HS-5 (cell line): ENCODE measurements at regions not wholly inside any gene's neighbourhood (a gene's known extent, or its start where the extent isn't known, plus 50 kb on each side); places are given as distances from the start of the nearest gene placed in this dataset.
"Not testable (repeated sequence)": the region's sequence is repeated elsewhere in the genome, so short reads cannot be mapped to it uniquely, and the experiment has no call there.

Source experiments
- DNase-seq: peaks from one replicate; pipeline ENCODE4 v3.0.0-alpha.2; 2012; ENCODE audit warnings: low read depth

DNA sequence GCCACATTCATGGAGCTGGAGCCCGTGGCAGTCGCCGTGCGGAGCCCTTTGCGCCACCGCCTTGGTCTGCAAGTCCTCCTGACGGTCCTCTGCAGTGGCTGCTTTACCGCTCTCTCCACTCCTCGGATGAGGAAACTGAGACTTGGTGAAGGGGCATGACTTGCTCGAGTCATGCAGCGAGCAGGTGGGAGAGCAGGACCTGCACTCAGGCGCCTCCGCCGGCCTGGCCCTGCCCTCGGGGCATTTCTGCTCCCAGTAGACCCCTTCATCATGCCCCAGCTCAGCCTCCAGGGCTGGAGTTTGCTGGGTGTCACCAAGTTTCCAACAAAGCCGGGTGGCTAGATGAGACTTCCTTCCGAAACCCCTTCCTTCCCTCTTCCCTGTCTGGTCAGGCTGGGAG is 100.0 kb upstream of the TARDBP start:
- DNase-seq, result no peak

DNA sequence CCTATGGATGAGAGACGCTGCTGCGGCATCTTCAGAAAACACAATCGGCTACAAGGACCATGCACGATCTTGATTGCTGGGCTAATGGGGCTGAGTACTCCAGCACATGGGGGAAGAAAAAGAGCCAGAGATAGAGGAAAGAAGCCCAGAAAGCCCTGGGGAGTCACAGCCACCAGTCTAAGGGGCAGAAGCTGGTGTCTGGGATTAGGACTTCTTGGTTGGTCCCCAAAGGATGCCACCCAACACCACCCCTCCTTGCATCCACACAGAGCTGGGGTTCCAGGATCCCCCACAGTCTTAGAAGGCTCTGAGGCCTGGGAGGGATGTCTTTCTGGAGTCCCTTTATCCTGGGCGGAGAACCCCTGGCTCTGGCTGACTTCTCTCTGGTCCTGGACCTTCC is 98.4 kb upstream of the TARDBP start:
- no peak for DNase-seq

DNA sequence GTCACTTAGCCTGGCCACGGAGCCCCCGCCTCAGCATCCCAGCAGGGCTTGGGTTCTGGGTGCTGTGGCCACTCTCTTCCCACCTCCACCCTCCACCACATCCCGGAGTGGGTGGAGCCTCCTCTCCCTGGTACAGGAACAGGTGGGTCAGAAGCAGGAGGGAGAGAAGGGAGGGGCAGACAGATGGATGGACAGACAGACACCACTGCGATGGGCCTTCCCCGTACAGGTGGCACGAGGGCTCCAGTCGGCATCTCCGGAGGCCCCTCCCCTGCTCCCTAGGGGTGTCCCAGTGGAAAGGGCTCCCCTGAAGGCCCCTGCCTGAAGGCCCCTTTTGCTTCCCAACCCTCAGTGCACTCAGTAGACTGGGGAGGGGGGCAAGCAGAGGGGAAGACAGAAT is 96.9 kb upstream of the TARDBP start:
- DNase-seq, result no peak

DNA sequence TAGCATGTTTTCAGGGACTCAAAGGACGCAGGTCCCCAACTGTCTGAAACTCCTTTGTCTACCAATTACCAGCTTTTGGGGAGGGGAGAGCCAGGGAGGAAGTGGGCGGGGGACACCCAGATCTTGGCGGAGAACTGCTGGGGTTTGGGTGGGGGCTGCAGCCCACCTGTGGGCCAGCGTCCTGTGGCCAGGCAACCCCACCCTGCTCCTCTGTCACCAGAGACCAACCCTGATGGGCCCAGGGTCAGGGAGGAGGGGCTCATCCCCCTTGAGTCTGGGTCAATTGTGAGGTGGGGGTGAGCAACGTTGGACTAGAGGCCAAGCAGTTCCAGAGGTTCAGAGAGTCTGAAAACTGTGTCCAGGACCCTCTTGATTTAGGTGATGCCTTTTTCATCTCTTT is 96.1 kb upstream of the TARDBP start:
- DNase-seq, result no peak

DNA sequence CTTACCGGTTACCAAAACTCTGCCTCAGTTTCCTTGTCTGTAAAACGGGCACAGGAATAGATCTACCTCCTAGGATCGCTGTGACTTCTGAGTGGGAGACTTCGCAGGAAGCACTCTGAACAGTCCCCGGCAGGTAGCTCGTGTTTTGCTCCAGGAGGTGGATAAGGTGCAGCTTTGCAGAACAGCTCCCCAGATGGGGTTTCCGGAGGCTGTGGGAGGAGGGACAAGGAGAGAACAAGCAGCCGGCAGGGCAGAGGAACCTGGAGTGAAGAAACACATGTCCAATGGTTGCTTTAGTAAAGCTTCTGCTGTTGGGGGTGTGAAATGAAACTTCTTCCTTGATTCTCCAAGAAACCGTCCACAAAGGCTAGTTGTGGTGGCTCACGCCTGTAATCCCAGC is 95.5 kb upstream of the TARDBP start:
- DNase-seq, result no peak

DNA sequence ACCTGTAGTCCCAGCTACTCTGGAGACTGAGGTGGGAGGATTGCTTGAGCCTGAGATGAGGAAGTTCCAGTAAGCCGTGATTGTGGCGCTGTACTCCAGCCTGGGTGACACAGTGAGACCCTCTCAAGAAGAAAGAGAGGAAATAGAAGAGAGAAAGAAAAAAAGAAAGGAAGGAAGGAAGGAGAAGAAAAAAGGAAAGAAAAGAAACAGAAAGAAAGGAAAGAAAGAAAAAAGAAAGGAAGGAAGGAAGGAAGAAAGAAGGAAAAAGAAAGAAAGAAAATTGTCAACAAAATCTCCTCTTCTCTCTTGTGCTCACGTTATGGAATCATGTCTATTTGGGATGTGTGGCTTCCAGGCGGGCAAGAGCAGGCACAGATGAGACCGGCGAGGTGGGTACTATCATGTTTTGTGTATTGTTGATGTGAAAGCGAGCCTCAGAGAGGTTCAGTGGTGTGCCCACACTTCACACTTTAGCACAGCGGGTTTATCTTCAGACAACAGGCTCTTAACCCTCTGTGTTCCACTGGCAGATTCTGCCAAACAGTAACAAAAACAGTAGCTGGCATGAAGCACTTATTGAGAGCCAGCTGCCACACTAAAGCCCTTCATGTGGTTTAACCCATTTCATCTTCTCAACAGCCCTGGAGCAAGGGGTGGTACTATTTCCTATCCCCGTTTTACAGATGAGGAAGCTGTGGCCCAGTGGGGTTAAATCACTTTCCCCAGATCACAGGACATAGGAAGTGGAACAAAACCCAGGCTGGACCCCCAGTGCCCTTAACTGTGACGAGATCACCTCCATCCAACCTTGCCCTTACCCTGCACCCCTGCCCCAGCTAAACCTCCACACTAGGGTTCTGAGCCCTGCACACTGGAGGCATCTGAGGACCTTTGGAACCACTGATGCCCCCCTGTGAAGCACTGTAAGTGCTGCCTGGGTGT is 94.7 kb upstream of the TARDBP start:
- DNase-seq, result no peak

DNA sequence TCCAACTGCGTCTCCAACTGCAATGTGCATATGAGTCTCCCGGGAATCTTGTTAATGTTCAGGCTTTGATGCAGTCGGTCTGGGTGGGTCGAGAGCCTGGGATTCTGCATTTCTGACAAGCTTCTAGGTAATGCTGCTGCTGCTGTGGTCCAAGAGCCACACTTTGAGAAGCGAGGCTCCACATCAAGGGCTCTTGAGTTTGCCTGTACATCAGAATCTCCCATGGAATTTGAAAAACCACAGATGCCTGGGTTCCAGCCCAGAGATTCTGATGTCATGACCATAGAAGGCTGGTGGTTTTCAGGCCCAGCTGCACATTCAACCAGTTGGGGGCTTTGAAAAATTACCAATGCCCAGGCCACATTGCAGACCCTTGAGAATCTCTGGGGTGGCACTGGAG is 93.9 kb upstream of the TARDBP start:
- DNase-seq, result no peak

DNA sequence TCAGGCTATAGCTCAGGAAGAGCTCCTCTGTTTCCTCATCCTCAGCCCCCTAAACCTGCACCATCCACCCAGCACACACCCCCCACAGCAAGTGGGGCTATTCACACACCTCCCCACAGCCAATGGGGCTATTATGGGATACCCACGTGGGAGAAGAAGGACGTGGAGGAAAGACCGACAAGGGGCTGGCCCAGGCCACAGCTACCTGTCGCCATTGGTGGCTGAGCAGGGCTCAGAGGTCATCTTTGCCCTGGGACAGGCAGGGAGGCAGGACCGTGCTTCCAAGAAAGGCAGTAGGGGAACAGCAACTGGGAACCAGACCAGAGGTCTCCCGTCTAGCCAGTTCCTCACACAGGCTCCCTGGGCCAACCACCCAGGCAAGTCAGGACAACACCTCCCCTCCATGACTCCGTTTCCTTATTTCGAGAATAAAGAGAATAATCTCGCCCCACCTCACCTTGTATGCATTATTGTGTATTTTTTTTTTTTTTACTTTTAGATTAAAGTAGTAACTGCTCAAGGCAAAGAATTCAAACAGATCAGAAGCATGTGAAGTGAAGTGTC is 92.3 kb upstream of the TARDBP start:
- no peak for DNase-seq

DNA sequence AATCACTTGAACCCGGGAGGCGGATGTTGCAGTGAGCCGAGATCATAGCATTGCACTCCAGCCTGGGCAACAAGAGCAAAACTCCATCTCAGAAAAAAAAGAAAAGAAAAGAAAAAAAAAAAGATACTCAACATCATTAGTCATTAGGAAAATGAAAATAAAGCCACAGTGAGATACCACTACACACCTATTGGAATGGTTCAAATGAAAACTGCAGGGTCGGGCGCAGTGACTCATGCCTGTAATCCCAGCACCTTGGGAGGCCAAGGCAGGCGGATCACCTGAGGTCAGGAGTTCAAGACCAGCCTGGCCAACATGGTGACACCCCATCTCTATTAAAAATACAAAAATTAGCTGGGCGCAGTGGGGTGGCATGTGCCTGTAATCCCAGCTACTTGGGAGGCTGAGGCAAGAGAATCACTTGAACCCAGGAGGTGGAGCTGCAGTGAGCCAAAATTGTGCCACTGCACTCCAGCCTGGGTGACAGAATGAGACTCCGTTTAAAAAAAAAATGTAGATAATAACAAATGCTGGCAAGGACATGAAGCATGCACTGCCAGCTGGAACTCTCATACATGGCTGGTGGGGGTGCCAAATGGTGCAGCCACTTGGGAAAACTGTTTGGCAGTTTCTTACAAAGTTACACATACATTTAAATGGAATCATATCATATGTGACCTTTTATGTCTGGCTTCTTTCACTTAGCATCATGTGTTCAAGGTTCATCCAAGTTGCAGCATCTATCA is 90.0 kb upstream of the TARDBP start:
- not testable (repeated sequence) for DNase-seq

DNA sequence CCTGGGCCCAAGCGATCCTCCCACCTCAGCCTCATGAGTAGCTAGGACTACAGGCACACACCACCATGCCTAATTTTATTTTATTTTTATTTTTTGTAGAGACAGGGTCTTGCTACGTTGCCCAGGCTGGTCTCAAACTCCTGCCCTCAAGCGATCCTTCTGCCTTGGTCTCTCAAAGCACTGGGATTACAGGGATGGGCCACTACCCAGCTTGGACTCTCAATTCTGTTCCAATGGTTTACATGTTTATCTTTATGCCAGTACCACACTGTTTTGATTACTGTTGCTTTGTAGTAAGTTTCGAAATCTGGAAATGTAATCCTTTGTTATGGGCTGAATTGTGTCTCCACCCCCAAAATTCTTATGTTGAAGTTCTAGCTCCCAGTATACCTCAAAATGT is 88.4 kb upstream of the TARDBP start:
- DNase-seq, result no peak

DNA sequence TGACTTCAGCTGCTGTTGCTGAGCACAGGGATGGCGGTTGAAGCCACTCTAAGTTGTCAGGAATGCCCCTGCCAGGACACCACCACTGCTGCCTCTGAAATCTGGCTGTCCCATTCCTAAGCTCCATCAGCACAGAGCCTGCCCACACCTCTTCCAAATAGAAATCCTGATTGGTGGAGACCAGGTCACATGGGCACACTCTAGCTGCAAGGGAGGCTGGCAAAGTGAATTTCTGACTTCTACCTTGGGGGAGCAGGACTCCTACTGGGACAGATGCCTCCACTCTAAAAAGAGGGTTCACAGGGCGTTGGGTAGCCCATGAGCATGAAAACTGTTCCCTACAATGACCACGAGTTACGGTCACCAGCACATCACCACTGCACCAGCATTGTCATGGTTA is 83.8 kb upstream of the TARDBP start:
- DNase-seq, result no peak

DNA sequence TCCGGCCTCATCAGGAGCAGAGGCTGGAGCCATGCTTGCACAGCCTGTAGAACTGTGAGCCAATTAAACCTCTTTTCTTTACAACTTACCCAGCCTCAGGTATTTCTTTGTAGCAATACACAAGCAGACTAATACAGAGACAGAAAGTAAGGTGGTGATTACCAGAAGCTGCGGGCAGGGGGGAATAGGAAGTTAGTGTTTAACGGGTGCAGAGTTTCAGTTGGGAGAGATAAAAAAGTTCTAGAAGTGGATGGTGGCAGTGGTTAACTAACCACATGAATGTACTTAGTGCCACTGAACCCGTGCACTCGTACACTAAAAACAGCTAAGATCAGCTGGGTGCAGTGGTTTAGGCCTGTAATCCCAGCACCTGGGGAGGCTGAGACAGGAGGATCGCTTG is 80.4 kb upstream of the TARDBP start:
- no peak for DNase-seq

DNA sequence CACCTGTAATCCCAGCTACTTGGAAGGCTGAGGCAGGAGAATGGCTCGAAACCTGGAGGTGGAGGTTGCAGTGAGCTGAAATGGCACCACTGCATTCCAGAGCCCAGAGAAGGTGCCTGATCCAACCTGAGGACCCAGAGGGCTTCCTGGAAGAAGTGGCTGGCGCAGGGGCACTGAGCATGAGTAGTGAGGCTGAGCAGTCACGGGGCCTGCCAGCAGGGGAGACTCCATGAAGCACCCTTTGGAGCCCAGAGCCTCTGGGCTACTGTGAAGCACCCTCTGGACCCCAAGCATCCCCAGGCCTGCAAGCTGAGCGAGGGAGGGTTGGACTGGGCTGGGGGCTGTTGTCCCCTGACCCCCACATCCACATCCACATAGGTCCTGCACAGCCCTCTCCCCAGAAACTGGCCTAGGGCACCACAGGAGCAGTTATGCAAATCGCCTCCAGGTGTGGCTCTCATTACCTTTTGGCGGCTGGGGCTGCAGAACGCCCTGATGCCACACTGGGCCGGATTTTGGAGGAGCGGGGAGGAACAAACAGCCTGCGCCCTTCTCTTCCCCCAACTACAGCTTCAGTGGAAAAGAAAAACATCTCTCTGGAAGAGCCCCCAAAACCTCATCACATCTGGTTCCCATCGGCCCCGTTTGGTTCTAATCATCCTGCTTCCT is 78.2 kb upstream of the TARDBP start:
- no peak for DNase-seq

DNA sequence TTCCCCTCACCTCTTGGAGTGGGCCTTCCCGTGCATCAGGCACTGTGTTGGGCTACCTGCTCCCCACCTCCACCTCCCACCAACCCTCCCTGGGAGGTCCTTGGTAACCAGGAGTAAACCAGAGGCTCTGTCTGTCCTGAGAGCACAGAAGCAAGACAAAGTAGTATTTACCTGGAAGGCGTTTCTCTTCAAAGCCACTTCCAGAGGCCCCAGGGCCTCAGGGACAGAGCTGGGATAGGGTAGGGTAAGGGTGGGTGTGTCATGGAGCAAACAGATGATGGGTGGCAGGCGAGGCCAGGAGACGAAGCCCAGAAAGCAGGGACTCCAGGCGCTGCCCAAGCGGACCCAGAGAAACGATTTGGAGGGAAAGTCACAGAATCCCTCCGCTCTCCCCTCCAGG is 77.2 kb upstream of the TARDBP start:
- DNase-seq, result no peak

DNA sequence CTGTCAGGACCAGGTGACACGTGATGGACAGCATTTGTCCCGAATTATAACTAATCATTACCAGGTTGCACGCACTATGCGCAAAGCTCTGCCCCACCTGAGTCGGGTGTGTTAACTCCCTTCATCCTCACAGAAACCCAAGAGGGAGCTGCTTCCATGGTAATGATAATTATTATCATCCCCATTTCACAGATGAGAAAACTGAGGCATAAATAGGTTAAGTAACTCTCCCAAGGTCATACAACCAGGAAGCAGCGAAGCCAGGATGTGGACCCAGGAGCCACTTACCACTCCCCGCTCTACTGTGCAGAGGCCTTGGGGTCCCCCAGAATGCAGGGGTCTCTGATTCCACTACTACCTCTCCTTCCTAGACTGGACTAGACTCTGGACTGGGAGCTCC is 76.7 kb upstream of the TARDBP start:
- no peak for DNase-seq

DNA sequence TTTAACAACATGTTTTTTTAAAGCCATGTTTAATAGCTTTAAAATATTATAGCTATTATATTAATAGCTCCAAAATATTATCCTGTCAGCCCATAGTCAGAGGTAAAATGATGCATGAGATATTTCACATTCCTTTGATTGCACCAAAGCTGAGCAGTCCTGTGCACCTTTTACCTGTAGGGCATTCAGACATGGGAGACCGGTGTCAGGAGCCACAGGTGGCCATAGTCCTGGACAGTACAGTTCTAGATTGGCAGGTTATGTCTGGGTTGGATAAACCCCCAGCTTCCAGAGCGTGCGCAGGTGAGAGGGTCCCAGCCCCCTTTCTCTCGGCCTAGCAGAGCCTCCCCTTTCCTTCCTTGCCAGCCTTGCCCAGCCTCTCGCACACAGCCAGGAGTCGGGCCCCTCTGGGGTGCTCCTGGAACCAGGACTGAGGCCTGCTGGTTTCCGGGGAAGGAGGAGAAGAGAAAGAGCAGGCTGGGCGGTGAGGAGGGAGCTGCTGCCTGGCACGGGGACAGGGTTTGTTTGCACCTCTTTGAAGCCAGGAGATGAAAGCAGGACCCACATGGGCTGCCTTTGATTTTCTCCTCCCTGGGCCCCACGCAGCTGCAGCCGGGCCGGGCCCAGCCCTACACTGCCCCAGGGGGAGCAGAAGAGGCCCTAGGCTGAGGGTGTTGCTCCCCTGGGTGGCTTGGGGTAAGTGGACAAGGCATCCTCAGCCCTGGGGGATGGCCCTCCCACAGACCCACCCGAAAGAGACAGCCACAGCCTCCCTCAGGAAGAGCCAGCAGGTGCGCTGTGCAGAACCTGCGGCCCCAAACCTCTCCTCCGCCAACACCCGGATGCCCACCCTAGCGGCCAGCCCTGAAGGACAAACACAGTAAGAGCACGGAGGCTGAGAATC is 75.2 kb upstream of the TARDBP start:
- DNase-seq, result no peak

DNA sequence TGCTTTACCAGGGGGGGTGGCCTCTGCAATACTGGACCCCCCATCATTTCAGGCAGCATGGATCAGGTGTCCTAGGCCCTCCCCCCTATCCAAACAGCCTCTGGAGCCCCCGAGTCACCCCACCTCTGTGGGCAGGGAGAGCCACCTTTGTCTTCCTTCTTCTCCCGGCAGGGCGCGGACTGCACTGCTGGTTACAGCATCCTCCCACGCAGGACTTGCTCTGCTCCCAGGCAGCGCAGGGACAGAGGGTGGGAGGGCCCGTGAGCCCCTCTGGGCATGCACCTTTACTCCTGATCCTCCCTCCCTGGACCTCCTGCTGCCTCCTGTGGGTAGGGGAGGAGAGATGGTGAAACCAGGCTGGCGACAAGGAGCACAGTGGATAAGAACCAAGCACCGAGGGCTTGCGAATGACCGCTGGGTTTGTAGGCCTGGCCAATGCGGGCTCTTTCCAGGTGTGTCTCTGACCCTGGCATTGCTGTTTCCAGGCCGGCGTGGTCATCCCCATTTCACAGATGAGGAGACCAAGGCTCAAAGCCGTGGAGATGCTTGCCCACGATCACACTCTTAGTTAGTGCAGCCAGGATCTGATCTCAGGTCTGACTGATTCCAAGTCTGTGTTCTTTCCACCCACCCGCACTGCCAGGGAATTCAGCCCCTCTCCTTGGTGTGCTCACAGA is 73.6 kb upstream of the TARDBP start:
- DNase-seq, result no peak

DNA sequence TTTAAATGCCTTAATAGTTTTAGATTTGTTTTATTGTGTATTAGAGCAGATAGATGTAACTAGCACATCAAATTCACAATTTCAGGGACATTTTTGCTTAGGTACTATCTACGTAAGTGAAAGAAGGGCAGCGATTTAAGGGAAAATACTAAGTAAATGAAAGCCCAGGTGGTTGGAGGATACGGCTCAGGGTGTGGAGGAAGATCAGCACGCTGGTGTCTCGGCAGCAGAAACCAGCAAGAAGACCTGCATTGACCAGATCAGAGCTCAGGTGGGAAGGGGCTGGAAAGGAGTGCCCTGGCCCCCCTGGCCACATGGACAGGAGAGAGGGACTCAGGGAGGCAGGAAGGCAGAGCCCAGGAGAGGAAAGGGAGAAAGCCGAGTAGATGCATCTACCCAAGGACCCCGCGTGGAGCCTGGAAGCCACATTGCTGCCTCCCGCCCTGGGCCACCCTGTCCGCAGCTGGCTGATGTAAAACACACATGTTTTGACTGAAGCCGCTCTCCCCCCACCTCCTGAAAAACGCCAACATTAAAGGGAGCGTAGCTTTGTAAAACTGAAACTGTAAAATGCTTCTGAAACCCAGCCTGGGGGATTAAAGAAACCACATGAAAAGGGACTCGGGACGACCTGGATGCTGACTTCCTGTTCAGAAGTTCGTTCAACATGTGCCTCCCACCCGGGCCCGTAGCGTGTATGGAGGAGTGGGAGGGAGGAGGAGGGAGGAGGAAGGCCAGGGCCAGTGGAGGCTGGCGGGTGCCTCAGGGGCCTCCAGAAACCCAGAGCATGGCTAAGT is 72.6 kb upstream of the TARDBP start:
- no peak for DNase-seq

DNA sequence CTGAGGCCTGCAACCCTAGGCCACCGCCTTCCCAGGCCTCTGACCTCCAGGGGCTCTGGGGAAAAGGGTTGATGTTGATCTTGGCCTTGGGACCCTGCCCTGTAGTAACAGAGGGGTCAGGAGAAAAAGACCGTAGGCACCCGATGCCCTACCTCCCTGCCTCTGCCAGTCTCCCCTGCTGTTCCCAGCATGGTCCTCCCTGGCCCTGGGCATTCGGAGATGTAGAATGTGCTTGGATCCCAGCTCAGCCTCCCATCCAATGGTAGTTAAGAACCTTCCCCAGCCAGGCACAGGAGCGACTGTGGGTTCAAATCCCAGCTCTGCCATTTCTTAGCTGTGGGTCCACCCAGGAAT is 72.0 kb upstream of the TARDBP start:
- DNase-seq, result no peak

DNA sequence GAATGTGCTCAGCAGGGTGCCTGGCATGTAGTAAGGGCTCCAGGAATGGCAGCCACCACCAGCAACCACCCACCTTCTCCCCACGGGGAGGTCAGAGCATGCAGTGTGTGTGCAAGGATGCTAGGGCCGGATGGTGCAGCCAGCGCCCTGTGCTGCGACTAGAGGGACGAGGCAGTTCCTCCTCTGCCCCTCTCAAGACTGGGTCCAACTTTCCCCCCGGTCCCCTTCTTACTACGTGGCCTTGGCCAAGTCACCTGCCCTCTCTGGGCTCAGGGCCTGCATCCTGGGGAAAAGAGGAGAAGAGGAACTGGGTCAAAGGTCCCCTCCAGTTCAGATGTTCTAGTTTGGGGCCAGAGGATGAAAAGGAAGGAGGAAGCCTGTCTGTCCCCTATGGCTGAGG is 71.6 kb upstream of the TARDBP start:
- DNase-seq, result no peak
